ENCODE measurements at regions not wholly inside any gene's neighbourhood (a gene's known extent, or its start where the extent isn't known, plus 50 kb on each side); places are given as distances from the start of the nearest gene placed in this dataset.

- intact Hi-C loops (cut with DNase I), result loop anchor here (5.0 kb wide), 1 partner anchor 68 kb away; no protein-coding TSS in a partner anchor
- DNase-seq (ENCODE audit: low spot score), result no peak
Measured at GRCh38 chr17:12554251-12554650, 111.4 kb upstream of the MYOCD start.

GRCh38 chr17:12566291-12566690, 99.4 kb upstream of the MYOCD start:
- no peak for DNase-seq (ENCODE audit: low spot score)
- intact Hi-C loops (cut with DNase I), result no loop called here

- no peak for DNase-seq (ENCODE audit: low spot score)
- intact Hi-C loops (cut with DNase I), result no loop called here
Measured at GRCh38 chr17:12567077-12568053, 98.3 kb upstream of the MYOCD start.

- intact Hi-C loops (cut with DNase I), result no loop called here
- no peak for DNase-seq (ENCODE audit: low spot score)
Measured at GRCh38 chr17:12568358-12569251, 97.1 kb upstream of the MYOCD start.

- DNase-seq (ENCODE audit: low spot score), result no peak
- intact Hi-C loops (cut with DNase I), result no loop called here
Measured at GRCh38 chr17:12571606-12572005, 94.1 kb upstream of the MYOCD start.

- no peak for DNase-seq (ENCODE audit: low spot score)
- intact Hi-C loops (cut with DNase I), result no loop called here
Measured at GRCh38 chr17:12574525-12574924, 91.2 kb upstream of the MYOCD start.

GRCh38 chr17:12575641-12576040, 90.0 kb upstream of the MYOCD start:
- intact Hi-C loops (cut with DNase I), result no loop called here
- DNase-seq (ENCODE audit: low spot score), result no peak

- intact Hi-C loops (cut with DNase I), result no loop called here
- DNase-seq (ENCODE audit: low spot score), result no peak
Measured at GRCh38 chr17:12579288-12579687, 86.4 kb upstream of the MYOCD start.

GRCh38 chr17:12580640-12581039, 85.0 kb upstream of the MYOCD start:
- intact Hi-C loops (cut with DNase I), result no loop called here
- DNase-seq (ENCODE audit: low spot score), result no peak

- no peak for DNase-seq (ENCODE audit: low spot score)
- intact Hi-C loops (cut with DNase I), result no loop called here
Measured at GRCh38 chr17:12584727-12585126, 81.0 kb upstream of the MYOCD start.

- no peak for DNase-seq (ENCODE audit: low spot score)
- intact Hi-C loops (cut with DNase I), result no loop called here
Measured at GRCh38 chr17:12588531-12588930, 77.2 kb upstream of the MYOCD start.

GRCh38 chr17:12590417-12590816, 75.3 kb upstream of the MYOCD start:
- DNase-seq (ENCODE audit: low spot score), result no peak
- intact Hi-C loops (cut with DNase I), result no loop called here

- intact Hi-C loops (cut with DNase I), result no loop called here
- no peak for DNase-seq (ENCODE audit: low spot score)
Measured at GRCh38 chr17:12591021-12591735, 74.5 kb upstream of the MYOCD start.

GRCh38 chr17:12592941-12593340, 72.7 kb upstream of the MYOCD start:
- intact Hi-C loops (cut with DNase I), result no loop called here
- DNase-seq (ENCODE audit: low spot score), result no peak

GRCh38 chr17:12596961-12597360, 68.7 kb upstream of the MYOCD start:
- intact Hi-C loops (cut with DNase I), result no loop called here

GRCh38 chr17:12597895-12598294, 67.8 kb upstream of the MYOCD start:
- DNase-seq (ENCODE audit: low spot score), result no peak
- intact Hi-C loops (cut with DNase I), result no loop called here

More at GRCh38 chr17:12596961-12597360, 68.7 kb upstream of the MYOCD start:
- DNase-seq (ENCODE audit: low spot score), result no peak

- DNase-seq (ENCODE audit: low spot score), result no peak
- intact Hi-C loops (cut with DNase I), result no loop called here
Measured at GRCh38 chr17:12599186-12599920, 66.3 kb upstream of the MYOCD start.

GRCh38 chr17:12600349-12600748, 65.3 kb upstream of the MYOCD start:
- intact Hi-C loops (cut with DNase I), result no loop called here
- DNase-seq (ENCODE audit: low spot score), result no peak

GRCh38 chr17:12603566-12603965, 62.1 kb upstream of the MYOCD start:
- intact Hi-C loops (cut with DNase I), result no loop called here

More at GRCh38 chr17:12603566-12603965, 62.1 kb upstream of the MYOCD start:
- DNase-seq (ENCODE audit: low spot score), result no peak

Data from cardiac septum (tissue), 1 donor.